NOMO-1 (cell line): ENCODE measurements at regions not wholly inside any gene's neighbourhood (a gene's known extent, or its start where the extent isn't known, plus 50 kb on each side); places are given as distances from the start of the nearest gene placed in this dataset.

Experiments used
- DNase-seq, 2 experiments: peaks; one replicate each; lab custom pipeline; 2025; ENCODE audit not compliant: unreplicated experiment in 2 of 2; lab: John Stamatoyannopoulos, UW

DNA sequence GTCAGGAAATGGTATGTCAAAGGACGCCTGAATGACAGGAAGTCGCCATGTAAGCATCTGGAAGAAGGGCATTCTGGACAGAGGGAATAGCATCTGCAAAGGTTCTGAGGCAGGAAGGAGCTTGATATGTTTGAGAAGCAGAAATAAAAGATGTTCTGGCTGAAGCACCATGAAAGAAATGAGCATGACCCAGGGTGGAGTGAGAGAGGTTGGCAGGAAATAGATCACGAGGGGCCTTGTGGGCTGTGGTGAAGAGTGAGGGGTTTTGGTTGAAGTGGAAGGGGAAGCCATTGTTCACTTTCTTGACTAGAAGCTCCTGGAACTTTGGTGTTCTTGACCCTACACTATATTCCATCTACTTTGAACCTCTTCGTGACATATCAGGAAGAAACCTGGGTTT, 99.4 kb upstream of the PARP11 start:
- DNase-seq: no peak

DNA sequence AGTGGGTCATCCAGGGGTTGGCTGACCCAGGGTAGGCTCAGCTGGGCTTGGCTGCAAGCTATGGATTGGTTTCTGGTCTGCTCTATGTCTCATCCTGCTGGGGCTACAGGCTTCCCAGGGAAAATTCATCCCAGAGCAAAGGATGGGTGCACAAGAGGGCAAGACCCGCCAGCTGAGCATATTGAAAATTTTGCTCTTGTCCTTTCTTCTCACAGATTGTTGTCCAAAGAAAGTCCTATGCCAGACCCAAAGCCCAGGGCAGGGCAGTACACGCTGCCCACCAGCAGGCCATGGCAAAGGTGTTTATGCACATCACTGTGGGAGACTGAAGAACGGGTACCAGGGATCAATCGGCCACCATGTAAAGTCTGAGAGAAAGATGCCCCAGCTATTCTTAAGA, 95.3 kb upstream of the PARP11 start:
- DNase-seq: no peak

DNA sequence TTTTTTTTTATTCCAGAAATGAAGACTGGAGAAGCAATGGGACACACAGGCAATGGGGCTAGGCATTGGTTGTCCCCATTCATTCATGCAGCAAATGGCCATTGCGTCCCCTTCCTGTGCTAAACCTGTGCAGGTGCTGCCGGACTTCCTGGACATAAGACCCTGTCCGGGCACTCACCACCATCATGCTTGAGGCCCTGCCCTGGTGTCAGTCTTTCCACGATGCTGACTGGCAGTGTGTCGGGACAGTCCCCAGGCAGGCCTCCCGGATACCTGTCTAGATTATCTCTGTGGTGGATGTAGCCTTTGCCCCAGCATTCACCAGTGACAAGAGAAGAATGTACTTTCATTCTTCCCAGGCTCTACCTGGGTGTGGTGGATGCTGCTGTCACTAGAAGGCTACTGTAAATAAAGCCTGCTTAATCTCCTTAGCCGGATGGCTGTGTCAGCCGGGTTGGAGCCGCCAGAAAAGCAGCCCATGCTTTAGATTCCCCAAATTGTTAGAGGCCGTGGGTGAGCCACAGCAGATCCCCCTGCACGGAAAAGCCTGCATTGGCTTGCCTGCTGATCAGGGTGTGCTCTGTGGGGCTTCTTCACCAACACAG, 94.5 kb upstream of the PARP11 start:
- no peak for DNase-seq

DNA sequence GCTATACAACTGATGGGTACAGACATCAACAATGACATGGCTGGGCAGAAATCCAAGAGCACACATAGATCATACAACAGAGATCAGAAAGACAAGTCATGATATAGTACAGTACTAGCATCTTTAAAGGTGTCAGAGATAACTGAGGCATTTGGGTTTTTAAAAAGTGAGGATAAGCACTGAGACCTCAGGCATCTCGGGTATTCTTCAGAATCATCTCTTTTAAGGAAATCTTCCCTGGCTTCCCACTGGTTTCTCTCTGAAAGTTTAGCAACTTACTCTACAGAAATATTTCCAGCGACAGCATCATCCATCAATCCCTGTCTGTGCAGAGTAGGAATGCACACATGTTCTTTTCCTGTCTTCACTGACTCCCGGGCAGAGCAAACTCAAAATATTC, 93.2 kb upstream of the PARP11 start:
- DNase-seq: no peak

DNA sequence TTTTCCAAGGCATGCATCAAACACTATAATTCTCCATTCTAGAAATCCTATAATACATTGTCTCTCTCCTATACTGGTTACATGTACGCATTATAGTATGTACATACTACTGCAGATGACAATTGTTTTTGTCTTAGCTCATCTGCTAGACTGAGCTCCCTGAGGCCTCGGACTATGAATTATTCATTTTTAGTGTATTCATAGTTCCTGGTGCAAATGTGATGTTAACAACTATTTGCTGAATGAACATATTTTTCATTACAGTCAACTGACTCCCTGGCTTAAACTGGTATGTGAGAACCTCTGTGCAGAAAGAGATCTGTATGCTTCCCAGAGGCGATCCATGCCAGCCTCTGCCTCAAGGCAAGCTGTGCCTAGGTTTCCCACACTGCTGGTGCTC, 91.8 kb upstream of the PARP11 start:
- DNase-seq: no peak

DNA sequence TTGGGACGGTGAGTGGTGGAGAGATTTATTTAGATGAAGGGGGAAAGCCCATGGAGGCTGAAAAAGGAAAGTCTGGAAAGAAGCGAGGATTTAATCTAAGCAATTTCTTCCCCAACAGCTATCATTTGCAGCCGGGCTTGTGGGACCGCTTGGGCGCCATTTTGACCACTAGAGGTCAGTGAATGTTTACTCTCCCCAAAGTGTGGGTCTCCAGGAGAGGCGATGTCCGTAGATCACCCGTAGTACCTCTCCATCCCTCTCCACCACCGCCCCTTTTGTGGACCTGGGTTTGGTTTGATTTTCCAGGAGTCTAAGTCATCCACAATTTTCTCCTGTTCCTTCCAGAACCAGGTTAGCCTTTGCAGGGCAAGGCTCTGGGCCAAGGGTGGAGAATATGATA, 91.2 kb upstream of the PARP11 start:
- no peak for DNase-seq

DNA sequence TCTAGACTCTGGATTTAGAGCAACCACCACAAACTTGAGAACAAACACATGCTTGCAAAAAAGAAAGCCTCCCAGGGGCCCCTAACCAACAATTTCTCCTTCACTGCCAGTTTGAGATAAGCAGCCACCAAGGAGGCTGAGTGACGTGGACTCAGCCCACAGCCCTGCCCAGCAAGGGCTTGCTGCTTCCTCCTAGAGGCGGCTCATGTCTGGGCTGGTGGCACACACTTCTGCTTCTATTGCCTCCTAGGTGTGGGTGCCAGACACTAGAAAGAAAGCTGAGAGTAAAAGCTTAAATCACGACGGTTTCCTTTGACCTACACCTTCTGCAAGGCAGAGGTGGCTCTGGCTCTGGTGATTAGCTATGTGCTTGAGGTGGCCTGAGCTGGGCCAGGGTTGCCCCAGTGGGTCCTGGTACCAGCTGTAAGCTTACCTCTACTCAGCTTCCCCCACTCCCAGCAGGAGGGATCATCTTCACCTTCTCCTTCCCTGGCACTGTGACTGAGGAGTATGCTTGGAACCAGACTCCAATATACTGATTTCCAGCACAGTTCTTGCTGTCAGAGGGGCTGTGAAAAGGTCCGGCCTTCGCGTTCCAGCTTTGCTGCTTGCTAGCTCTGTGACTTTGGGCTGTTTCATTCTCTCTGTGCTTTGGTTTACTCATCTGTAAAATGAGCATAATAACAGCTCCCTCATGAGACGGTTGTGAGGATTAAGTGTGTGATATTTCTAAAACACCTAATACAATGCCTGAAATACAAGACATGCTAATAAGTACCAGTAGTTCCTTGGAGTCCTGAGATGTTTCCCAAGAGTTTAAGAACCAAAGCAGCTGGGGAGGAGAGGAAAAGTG, 89.7 kb upstream of the PARP11 start:
- no peak for DNase-seq

DNA sequence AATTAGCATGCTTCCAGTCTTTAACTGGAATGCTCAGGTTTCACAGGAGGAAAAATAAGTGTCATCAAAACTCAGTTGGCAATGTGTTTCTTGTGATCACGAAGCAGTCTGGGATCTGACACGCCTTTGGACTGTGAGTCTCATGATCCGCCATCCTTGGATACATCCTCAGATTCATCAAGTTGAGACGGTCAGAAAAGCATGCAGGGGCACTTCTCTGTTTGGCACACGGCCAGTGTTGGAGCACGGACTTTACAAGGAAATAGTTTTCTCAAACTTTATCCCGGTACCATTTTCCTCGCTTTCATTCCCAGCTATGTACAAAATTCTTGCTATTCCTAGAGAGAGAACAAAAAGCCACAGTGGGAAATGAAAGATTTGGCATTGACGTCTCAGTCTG, 88.4 kb upstream of the PARP11 start:
- DNase-seq: no peak

DNA sequence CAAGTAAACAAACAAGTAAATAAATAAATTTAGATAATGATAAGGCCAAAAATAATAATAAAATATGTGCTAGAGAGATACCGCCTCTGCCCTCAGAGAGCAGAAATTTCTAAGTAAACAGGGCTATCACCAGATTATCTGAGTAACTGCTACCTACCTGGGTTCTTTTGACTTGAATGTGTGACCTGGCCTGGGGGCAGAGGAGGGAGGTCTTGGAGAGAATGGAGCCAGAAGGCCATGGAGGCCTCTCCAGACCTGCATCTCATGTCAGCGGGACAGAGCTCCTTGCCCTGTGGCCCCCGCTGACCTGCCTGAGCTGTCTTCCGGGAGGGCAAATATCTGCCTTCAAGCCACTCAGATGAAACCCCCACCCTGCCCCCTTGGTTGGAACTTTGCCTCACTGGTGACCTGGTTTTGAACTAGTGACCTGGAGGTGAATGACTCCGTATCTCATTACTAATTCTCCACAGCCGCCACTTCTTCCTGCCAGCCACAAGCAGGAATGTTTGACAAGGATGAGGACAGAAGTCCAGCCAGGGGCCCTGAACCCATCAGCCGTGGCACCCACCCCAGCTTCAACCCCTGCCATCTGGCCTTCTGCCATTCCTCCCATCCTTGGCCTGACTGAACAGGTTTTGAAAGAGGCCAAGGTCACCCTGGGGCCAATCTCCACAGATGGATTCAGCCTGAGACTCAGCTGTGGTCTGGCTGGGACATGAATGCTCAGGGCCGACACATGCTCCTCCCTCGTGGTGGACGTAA, 86.8 kb upstream of the PARP11 start:
- no peak for DNase-seq

DNA sequence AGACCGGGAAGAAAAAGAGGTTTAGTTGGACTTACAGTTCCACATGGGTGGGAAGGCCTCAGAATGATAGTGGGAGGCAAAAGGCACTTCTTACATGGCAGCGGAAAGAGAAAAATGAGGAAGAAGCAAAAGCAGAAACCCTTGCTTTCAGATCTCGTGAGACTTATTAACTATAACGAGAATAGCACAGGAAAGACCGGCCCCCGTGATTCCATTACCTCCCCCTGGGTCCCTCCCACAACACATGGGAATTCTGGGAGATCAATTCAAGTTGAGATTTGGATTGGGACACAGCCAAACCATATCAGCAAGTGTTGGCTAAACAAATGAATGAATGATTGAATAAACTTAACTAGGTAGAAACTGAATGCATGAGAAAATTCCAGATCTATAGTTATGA, 85.3 kb upstream of the PARP11 start:
- no peak for DNase-seq

DNA sequence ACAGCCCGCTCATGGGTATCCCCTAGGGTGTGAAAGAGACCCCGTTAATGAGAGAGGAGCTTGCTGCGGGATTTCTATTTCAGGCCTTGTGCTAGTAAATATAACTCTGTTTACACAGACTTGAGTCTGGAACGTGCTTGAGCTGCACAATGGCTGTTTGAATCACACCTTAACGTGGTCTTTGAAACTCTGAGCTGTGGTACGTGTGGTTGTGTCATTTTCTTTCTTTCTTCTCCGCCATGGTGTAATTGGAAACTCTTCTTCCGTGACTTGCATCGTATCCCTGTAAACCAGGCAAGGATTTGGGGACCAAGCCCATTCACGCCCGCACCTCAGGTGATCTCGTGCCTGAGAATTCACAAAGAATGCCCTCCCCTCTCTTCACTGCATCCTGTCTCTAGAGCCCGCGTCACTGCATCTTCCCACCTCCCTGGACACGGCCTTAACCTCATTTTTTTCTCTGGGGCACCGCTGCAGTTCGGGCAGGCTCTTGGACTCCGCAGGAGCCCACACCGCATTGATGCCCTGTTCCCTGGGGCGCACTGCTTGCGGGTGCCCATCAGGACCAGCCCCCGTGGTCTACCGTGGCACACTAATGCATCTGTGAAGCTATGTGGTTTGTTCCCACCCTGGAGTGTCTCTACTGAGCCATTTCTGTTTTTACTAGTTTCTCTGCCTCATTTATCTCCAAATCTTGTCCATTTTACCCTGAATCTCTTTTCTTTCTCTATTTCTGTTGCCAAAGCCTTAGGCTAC, 78.4 kb upstream of the PARP11 start:
- no peak for DNase-seq

DNA sequence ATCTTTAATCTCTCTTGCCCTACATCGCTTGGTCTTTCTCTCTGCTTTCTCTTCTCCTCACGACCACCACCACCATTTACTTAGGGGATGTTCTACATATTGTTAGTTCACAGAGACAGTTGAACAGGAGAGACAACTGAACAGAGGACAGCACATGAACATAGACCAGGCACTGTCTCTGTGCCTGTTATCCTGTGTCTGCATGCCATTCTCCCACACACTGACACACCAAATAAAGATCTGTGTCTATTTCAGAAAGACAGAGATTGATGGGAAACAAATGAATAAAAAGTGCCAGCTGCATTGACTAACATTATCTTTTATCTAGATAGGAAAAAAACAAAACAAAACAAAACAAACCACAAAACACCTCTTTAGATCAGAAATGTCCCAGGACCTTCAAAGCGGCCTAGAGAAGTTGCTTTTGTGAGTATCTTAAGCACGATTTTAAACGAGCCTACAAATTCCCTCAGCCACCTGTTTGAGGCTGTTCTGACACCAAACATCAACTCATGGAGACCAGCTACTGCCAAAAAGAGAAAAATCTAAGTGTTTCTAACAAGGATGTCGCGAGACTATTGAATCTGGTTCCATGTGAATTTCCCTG, 77.6 kb upstream of the PARP11 start:
- DNase-seq: no peak

DNA sequence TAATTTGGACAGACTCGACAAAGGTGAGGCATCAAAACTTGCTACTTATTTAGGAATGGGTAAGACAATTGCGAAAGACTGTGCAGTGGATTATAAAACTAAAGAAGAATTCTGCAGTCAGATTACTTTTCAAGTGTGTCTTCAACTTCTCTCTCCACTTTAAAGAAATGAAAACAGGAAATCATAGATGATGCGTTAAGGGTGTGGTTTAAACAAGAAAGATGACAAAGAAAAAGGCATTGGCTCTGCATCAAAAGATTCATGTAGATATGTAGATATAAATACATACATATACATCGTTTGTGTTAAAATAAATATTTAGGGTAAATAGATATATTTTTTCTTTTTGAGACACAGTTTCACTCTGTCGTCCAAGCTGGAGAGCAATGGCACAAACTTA, 74.6 kb upstream of the PARP11 start:
- DNase-seq: no peak

DNA sequence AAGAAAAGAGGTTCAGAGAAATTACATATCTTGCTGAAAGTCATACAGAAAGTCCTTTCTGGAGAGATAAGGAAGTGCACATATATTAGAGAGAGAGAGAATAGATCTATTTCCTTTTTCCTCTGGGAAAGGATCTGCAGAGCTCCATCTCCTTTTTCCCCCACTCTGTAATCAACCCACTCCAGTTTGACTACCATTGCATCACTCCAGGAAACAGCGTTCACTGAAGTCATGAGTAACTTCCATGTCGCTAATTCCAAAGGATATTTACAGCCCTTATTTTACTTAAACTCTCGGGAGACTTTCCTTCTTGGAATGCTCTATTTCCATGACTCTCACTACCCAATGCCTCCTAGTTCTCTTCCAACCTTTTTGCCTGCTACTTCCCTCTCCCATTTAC, 72.5 kb upstream of the PARP11 start:
- no peak for DNase-seq

DNA sequence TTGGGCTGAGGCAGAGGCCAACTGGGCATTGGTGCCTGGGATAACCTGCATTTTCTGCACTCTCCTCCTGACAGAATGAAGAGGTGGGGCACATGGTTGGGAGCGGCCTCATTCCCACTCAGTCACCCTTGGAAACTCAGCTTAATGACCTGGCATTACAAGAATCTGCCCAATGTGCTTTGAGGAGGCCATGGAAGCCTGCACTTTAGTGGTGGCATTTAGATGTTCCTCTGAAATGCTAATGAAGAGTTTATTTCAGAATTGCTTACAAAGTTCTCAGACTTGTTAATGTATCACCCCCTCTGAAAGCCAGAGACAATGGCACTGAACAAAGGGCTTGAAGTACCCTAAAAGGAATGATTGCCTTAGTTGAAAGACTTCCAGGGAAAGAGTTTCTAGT, 71.4 kb upstream of the PARP11 start:
- no peak for DNase-seq

DNA sequence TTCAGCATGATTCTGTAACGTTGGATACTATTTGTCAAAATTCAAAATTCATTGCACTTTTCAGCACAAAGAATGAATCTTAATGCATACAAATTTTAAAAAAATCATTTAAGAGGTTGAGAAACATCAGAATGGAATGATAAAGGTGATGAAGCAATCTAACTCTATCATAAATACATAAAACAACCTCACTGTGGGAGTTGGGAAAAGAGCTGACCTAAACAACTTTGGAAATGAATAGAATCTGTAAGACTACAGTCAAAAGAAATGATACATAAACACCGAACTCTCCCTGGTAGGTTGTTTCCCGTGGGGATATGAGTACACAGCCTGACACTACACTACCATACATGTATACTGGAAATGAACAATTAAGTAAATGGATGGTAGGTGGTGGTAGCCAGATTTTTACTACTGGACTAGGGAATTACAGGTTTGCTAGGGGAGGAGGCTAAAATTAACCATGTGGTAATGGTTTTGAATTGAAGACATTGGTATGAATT, 64.9 kb upstream of the PARP11 start:
- DNase-seq: no peak

DNA sequence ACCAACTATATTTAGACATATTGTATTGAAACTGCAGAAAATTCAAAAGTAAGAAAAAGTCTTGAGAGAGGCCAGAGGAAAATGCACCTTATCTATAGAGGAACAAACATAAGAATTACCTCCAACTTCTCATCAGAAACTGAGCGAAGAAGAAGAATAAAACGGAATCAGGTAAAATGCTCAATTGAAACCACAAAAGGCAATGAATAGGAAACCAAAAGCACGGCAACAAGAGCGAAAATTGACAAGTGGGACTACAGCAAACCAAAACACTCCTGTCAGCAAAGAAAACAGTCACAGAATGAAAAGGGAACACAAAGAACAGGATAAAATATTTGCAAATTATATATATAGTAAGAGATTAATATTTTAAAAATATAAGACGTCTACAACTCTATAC, 61.9 kb upstream of the PARP11 start:
- no peak for DNase-seq

DNA sequence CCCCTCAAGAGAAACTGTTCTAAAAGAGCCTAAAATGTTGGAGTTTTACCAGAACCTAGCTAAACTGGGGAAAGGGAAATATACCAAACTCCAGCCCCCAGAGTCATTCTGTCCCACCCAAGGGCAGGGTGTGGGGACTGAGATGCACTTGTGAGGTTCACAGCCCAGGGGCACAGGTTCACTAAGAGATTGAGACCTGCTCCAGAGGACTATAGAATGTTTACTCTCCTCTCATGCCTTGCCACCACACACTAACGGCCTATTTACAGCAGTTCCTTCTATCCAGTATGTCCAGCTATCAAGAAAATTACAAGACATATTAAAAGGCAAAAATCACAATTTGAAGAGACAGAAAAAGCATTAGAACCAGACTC, 60.6 kb upstream of the PARP11 start:
- no peak for DNase-seq

DNA sequence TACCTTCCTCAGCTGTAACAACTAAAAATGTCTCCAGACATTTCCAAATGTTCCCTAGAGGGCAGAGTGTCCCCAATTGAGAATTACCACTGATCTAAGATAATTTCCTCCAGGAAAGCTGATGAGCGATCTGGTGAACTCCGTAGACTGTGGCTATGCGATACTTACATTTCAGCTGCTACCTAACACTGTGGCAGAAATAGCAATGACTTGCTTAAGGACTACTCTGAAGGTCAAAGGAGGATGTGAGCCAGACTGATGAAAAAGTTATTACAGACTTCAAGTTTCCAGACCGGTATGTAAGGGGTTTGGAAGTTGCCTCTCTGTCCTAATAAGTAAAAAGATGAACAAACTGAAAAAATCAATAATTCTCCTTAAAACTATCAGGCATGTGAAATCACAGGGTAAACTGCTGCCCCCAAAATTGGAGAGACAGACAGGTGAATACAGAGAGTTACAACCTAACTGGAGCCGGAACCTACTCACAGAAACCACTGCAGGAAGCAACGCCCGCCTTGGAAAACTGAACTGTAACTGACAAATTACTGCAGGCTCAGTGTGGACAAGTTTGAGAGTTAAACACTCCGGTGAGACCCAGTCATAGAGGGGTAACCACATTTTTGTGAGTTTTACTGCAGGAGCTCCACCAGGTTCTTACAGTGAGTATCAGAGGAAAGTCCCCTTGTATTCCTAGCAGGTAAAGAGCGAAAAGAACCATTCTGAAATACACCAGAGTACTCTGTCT, 60.0 kb upstream of the PARP11 start:
- DNase-seq: no peak

DNA sequence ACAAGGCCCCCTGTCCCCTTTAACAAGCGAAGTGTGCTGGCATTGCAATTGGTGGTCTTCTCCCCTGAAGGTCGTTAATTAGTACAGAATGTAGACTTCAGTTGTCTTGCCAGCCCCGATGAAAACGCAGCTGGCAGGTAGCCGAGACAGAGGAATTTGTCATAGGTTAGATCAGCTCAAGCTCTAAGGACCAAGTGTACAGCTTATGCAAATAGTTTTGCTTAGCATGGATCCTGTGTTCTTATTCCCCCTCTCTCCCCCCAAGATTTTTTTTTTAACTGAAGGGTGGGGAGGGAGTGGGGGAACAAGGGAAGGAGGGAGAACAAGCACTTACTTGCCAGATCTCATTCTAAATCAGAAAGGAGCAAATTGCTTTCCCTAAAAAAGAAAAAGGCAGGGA, 58.6 kb upstream of the PARP11 start:
- DNase-seq: no peak
